SK-N-MC (cell line): ENCODE measurements at regions not wholly inside any gene's neighbourhood (a gene's known extent, or its start where the extent isn't known, plus 50 kb on each side); places are given as distances from the start of the nearest gene placed in this dataset.

Experiments
- EZH2 ChIP-seq: fragments of 200-600 bp; sonication (generic); IDR thresholded peaks from one replicate; pipeline ENCODE4 v1.6.1; 2017; ENCODE audit warnings: antibody characterized with exemption
- POLR2AphosphoS5 ChIP-seq: IDR thresholded peaks from 2 replicates; pipeline ENCODE4 v1.6.1; 2012; ENCODE audit warnings: mild to moderate bottlenecking, low read depth, low read length, borderline replicate concordance

DNA sequence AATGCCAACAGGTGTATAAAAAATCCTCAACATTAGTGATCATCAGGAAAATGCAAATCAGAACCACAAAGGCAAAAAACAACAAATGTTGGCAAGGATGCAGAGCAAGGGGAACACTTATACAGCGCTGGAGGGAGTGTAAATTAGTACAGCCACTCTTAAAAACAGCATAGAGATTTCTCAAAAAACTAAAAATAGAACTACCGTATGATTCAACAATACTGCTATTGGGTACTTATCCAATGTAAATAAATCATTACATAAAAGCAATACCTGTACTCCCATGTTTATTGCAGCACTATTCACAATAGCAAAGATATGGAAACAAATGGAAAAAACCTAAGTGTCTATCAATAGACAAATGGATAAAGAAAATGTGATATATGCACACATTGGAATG is 171.3 kb downstream of the SLC7A11 start:
- TF ChIP-seq EZH2 (no peak), POLR2AphosphoS5 (no peak)
